ENCODE measurements at regions not wholly inside any gene's neighbourhood (a gene's known extent, or its start where the extent isn't known, plus 50 kb on each side); places are given as distances from the start of the nearest gene placed in this dataset.

Small RNAs in the stretch of these regions (small RNA-seq; reads per million reads assigned to genes)
- gene RNU6-193P (ENCODE audit: insufficient read depth in 2 of 3, insufficient read length in 3 of 3, low read depth in 2 of 3, low replicate concordance in 1 of 3): 0 reads per million in 3 experiments
- 0 reads per million in 3 experiments for gene RNU6-847P (ENCODE audit: insufficient read depth in 2 of 3, insufficient read length in 3 of 3, low read depth in 2 of 3, low replicate concordance in 1 of 3)
- gene SS18L2P1 (ENCODE audit: insufficient read depth in 2 of 3, insufficient read length in 3 of 3, low read depth in 2 of 3, low replicate concordance in 1 of 3): 0 reads per million in 3 experiments
